GM19023 (cell line): ENCODE measurements at regions not wholly inside any gene's neighbourhood (a gene's known extent, or its start where the extent isn't known, plus 50 kb on each side); places are given as distances from the start of the nearest gene placed in this dataset.

Experiments used
- ATAC-seq: cut with Tn5 transposase; IDR thresholded peaks from one replicate; pipeline ENCODE4 v1.9.1; 2021; ENCODE audit warnings: mild to moderate bottlenecking, moderate library complexity; ENCODE audit not compliant: unreplicated experiment

DNA sequence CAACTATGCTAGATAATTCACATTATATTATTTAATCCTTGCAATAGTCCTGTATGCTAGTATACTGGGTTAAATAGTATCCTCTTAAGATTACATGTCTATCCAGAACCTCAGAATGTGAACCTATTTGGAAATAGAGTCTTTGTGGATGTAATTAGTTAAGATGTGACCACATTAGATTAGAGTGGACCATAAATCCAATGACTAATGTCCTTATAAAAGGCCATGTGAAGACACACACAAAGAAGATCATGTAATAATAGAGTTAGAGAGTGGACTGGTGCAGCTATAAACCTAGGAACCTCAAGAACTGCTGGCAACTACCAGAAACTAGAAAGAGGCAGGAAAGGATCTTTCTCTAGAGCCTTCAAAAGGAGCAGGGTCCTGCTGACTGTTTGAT lies 263.6 kb upstream of the PTGER4 start:
- ATAC-seq: no peak

- ATAC-seq: no peak
These were observed 264.8 kb upstream of the PTGER4 start for GRCh38 chr5:40414922-40415321.

DNA sequence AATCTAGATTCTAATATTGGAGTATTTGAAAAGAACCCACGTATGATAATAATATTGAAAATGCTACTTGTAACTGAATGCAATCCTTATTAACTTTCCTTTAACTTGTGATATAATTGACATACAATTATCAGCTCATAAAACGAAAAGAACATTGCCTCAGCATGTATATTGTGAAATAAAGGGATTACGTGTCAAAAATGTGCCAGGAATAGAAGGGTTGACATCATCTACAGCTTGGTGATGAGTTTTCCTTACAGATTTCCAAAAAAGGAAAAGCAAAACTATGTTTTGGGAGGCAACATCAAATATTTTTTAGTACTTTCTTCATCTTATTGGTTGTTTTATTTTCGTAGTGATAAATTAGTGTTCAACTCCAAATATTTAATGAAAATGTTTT lies 266.0 kb upstream of the PTGER4 start:
- no peak for ATAC-seq

GRCh38 chr5:40412771-40413170 lies 266.9 kb upstream of the PTGER4 start:
- ATAC-seq: no peak

GRCh38 chr5:40410964-40411635 lies 268.6 kb upstream of the PTGER4 start:
- ATAC-seq: no peak

DNA sequence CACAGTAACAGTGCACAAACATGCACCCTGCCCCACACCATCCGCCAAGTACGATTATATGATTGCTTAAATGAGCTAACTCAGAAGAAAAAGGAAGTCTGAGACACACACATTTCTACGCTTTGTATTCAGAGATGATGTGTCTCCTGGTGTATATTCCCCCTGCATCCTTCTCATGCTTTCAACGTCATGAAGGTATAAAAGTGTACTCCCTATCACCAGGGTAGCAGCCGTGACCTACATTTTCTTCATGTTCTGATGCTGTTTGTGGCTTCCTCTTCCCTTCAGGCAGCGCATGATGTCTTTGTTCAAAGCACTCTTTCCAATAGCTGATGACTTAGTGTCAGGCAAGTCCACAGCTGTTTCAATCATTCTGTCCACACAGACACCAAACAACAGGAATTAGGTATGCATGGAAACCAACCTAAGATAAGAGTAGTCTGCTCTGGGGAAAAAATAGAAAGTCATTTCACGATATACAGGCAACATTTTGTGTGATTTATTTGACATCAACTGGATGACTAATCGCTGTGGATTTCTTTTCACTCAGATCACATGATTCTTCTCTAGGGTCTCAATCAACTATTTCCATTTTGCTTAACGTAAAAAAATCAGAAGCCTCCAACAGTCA lies 269.4 kb upstream of the PTGER4 start:
- peak; percentile 41 for ATAC-seq

- ATAC-seq: no peak
These were observed 270.1 kb upstream of the PTGER4 start for GRCh38 chr5:40409601-40410000.

- ATAC-seq: no peak
These were observed 272.9 kb upstream of the PTGER4 start for GRCh38 chr5:40406741-40407211.

DNA sequence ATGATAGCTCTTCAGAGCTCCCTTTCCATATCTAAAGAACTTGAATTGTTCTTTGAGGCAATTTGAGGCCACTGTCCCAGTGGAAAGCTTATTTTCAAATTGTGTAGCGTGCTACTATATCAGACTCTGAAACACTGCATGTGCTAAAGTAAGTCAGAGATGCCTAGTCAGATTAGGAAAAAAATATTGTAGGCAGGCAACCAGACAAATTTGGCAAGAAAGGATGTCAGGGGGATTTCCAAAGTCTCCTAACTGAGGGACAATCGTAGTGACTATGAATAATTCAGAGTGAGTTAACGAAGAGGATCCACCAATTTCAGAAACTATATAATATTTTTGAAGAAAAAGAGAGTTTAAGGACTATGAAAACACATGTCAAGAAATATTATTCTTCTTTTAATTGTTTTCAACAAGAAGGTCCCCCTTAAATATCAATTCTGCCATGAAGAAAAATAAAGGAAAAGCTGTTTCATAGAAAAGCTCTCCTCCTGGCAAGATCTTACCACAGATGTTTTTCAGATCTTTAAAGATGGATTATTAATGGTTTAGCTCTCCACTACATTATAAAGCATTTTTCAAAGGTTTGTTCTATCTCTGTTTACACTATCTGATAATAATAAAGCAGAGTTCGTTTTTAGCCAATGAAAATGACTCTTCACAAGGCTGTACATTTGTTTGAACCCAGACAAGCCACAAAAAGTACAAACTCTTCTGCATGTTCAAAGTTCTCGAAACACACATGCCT lies 273.5 kb upstream of the PTGER4 start:
- no peak for ATAC-seq

DNA sequence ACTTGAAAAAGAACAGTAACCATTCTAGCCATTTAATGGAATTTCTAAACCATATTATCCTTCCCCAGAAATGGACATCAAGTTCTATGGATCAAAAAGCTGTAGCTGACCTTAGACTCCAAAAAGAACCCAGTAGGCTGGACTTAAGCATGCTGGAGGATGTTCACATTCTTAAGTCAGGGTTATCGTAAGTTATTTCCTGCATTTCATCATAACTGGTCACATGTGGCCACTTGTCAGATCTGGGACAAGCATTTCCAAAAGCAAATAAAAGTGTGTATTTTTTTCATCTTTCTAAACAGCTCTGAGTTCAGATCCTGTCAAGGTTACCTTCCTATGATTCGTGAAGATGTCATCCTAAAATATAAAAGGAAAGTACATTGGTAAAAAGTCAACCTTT lies 274.5 kb upstream of the PTGER4 start:
- ATAC-seq: no peak

- peak; percentile 57 for ATAC-seq
These were observed 275.1 kb upstream of the PTGER4 start for GRCh38 chr5:40404613-40405012.

DNA sequence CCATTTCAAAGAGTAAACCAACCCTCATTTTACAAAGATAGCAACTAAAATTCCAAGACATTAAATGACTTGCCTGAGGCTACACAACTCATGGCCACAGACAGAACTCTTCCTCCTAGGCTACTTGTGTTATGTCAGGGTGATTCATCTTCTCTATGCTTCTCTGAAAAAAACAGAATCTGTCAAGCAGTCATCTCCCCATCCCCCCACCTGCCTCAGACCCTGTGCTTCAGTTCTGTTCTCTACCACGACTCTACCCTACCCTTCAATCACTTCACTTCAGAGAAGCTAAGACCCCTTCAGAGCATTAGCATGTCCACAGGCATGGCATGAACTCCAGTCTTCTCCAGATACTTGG lies 277.7 kb upstream of the PTGER4 start:
- no peak for ATAC-seq

DNA sequence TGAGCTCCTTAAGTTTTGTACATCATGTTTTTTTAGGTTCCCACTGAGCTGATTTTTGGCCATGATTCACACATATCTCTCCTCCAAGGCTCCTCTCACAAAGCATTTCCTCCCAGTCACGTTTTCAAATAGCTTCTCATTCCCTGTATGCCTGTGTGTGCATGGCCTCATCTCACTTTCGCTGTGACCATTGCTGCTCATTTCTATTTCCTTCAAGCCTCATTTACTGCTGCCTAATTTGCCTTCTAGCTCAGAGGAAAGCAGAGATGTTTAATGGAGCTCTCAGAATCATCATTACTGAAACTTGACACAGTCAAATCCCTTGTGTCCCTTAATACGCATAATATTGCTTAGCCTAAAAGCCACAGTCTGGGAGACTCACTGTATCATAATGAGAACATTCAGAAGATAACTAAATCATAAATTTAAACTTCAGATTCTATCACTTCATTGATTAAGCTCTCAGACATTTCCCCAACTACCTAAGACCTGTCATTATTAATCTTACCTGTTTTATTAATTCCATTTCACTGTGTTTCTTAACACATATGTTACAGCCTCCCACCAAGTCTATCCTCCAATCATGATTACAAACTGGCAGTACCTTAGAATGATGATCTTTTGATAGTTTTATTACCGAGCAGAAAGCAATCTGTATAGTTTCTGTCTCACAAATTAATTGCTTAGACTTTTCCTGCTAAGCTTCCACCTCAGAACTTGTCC lies 278.3 kb upstream of the PTGER4 start:
- ATAC-seq: peak; percentile 66

DNA sequence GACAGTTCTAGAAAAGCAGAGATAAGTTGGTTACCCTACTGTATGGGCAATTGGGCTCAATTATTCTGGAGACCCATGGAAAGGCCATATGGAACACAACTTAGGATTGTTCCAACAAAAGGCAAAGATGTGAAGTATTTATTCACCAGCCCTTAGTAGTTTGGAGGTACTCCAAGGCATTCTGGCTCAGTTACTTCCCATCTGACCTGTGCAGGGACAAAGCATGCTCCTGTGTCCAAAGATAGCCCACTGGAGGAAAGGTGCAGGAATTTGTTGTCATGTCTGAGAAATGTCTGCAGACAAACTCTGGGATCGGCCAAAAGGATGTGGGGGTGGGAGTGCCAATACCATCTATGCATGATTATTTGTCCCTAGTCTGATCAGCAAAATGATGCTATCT lies 279.5 kb upstream of the PTGER4 start:
- no peak for ATAC-seq

DNA sequence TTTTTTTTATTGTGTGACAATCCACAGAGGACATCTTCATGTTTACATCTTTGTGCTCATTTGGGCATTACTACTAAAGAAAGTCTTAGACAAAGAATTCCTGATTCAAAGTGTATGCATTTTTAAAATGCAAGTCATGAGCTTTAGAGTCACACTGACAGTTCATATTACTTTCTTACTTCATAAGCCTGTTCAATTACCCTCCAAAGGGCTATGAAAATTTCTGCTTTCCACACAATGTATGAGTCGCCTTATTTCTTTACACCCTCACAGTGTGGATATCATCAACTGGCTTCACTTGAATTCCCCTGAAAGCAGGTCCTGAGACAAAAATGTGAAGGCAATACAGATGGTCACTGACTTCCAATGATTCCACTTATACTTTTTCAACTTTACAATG lies 280.4 kb upstream of the PTGER4 start:
- ATAC-seq: no peak

- ATAC-seq: no peak
These were observed 281.7 kb upstream of the PTGER4 start for GRCh38 chr5:40397976-40398375.

DNA sequence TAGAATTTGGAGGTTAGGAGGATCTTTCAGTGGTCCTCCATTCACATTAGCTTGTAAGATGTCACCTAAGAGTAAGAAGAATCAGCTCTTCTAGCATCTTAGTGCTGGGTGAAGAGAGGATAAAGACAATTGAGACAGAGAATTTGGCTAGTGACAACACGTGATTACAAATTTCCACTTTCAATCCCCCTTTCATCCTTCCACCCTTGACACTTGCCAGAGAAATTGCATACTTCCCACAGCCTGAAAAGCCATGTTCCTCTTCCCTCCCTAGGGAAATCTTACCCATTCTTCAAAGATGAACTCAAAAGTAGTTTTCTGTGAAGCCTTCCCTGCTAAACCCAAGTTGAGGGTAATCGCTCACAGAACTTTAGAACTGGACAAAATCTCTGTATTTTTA lies 282.6 kb upstream of the PTGER4 start:
- ATAC-seq: no peak

DNA sequence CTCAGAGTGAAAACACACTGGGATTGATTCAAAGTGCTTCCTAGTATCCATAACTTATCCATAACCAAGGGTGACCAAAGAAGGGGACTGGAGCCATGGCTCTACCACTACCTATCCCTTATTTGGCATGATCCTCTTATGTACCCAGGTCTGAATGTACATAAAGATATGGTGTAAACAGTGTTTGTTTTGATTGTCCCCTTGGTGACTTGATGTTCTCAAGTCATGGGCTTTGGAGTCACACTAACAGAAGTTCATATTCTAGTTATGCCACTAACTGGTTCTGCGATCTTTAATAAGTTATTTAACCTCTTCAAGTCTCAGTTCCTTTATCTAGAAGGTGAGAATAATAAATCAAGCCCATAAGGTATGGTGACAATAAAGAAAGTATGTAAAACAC lies 283.4 kb upstream of the PTGER4 start:
- no peak for ATAC-seq

DNA sequence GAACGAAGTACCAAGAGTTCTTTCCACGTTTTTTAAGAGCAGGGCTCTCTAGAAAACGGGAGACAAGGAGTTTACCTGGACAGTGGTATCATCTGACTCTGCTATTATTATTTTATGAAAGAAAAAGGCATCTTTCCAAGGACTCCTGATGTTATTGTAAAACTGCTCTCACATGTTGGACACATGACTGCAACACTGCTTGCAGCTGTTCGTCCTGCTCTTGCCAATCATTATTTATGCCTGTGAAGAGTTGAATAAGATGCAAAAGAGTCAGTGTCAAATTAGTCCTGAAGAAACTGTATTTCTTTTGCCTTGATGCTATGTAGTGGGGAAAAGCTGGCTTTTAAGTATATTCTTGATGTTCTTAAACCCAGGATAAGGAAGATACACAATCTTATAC lies 284.5 kb upstream of the PTGER4 start:
- no peak for ATAC-seq

DNA sequence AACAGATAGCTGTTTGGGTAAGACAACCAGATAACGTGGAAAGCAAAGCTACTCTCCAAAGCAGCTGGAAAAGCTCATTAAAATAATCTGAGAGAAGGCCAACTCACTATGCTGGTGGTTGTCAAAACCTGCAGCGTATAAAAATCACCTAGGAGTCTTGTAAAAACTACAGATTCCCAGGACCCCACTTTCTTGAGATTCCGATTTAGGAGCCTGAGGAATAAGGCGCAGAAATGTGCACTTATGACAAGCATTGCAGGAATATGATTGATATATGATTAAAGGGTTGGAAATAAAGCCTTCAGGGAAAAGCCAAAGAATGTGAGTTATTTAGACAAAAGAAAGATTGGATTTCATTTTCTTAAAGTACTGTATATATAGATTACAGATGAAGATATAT lies 285.0 kb upstream of the PTGER4 start:
- ATAC-seq: no peak

- no peak for ATAC-seq
These were observed 288.1 kb upstream of the PTGER4 start for GRCh38 chr5:40391642-40392041.
